GOT3 (cell line): ENCODE measurements at regions not wholly inside any gene's neighbourhood (a gene's known extent, or its start where the extent isn't known, plus 50 kb on each side); places are given as distances from the start of the nearest gene placed in this dataset.
"Not testable (repeated sequence)": the region's sequence is repeated elsewhere in the genome, so short reads cannot be mapped to it uniquely, and the experiment has no call there.

Experiments
- DNase-seq: peaks from one replicate; lab custom pipeline; 2025; ENCODE audit warnings: mixed read lengths; lab: John Stamatoyannopoulos, UW

DNA sequence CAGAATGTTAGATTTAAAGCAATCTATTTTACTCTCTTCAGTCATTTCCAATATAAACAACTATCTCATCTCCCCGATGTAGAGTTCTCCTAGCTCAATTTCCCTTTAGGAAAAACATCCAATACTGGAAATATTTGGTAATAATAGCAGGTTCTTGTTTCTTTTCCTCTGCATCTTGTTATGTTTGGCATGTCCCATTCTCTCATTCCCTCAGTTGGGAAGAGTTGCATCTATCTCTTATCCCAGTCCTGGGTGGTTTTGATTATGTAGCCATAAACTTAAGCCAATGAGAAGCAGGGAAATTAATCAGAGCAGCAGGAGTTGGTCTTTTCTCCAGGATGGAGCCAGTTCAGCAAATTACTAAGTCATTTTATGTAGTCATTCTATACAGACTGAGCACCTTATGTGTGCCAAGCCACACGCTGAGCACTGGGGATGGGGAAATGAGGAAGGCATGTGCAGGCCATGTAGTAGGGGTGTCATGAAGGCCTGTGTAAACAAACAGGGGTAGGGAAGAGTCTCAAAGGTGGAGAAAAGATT lies 418.2 kb upstream of the NFIA start:
- DNase-seq = no peak

GRCh38 chr1:60662486-60663044 lies 419.8 kb upstream of the NFIA start:
- DNase-seq = no peak

GRCh38 chr1:60657926-60658325 lies 424.4 kb upstream of the NFIA start:
- DNase-seq = no peak

GRCh38 chr1:60655679-60656355 lies 426.5 kb upstream of the NFIA start:
- DNase-seq = no peak

DNA sequence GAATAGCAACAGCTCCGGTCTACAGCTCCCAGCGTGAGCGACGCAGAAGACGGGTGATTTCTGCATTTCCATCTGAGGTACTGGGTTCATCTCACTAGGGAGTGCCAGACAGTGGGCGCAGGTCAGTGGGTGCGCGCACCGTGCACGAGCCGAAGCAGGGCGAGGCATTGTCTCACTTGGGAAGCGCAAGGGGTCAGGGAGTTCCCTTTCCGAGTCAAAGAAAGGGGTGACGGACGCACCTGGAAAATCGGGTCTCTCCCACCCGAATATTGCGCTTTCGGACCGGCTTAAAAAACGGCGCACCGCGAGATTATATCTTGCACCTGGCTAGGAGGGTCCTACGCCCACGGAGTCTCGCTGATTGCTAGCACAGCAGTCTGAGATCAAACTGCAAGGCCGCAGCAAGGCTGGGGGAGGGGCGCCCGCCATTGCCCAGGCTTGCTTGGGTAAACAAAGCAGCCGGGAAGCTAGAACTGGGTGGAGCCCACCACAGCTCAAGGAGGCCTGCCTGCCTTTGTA lies 442.3 kb upstream of the NFIA start:
- DNase-seq = not testable (repeated sequence)

DNA sequence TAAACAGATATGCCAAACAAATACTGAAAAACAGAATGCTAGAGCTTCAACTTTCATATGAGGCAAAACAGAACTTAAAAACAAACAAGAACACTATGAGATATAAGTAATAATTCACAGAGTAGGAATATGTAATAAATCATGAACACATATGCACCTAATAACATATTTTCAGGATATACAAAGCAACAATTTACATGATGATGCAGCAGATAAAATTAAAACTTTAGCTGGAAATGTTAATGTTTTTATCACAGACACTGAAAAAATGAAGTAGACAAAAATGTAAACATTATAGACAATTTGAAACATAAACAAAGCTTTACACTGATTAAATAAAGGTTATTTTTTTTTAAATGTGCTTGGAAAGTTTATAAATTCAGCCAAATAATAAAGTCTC lies 443.1 kb upstream of the NFIA start:
- no peak for DNase-seq

DNA sequence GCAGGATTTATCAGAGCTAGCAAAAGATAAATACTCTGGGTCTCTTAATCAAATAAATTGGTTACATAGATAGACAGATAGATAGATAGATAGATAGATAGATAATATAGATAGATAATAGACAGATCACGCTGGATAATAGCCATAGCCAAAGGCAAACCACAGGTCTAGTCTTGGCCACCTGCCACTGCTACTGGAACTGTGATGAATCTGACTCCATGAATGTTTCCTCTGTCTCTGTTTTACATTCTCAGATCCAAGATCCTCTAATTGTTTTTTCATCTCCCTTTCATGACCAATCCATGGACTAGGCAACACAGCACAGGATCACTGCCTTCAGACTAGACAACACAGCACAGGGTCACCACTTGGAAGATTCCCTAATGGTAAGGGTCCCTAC lies 444.7 kb upstream of the NFIA start:
- DNase-seq = no peak

DNA sequence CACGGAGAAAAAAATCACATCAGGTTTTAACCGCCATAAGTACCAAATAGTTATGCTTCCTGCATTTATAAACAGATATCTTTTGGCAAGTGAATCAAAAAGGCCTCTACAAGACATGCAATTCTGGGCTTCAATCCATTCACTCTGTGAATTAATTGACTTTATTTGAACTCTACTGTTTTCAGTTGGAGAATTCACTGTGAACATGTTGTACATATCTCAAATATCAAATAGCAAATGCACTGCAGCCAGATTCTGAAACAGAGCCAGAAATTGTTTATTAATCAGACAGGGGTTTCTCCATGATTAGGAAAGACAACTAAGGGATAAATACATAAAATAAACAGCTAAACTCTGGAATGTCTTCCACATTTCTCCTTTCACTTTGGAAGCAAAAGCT lies 445.4 kb upstream of the NFIA start:
- DNase-seq = no peak

- no peak for DNase-seq
Observed at GRCh38 chr1:60634106-60634505, 448.3 kb upstream of the NFIA start.

DNA sequence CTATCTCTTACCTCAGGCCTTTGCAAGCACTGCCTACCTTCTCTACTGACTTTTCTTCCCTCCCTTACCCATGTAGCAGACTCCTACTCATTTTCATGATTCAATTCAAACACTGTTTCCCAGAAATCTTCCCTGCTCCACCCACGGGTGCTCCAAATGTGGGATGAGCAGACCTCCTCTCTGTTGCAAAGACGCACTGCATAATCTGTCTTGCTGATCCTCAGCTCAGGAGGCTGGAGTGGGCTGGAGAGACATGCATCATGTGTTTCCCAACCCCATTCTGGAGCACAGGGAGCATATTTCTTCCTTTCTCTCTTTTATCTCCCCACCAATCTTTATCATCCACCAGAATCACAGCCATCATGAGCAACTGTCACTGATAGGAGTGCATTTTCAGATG lies 459.9 kb upstream of the NFIA start:
- no peak for DNase-seq

DNA sequence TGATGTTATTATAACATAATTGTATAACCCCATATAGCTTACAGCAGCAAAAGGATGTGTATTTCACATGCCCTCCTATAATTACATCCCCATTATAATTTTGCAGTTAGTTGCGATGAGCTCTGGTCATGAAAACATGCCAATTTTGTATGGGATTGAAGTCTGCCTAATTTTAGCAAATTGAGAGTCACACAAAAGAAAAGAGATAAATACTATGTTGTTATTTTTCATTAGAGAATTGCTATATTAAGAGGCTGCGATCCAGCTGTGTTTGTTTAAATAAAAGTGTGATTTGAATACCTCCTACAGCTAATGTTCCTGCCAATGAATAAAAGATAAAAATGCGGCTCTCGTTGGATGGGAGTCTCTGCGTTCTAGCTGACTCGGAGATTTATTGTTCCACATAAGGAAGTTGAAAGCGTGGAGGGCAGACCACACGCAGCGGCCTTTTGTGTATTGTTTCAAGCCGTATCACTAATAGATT lies 461.0 kb upstream of the NFIA start:
- DNase-seq = no peak

DNA sequence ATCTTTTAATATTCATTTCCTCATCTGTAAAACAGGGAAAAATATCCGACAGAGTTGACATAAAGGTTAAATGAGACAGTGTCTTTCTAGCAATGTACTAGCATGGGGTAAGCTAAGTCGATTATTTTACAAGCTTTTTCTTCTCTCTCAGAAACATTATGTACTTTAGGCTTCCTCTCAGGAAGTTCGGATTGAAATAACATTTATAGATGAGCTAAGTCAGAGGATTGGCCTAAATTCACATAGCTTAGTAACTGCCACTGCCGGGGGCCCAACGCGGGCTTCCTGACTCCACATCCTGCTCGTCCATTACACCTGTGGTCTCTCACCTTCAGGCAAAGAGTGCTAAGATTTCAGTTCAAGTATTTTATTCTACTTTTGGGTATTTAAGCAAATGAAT lies 462.3 kb upstream of the NFIA start:
- DNase-seq = no peak

- no peak for DNase-seq
Observed at GRCh38 chr1:60619581-60619980, 462.8 kb upstream of the NFIA start.

DNA sequence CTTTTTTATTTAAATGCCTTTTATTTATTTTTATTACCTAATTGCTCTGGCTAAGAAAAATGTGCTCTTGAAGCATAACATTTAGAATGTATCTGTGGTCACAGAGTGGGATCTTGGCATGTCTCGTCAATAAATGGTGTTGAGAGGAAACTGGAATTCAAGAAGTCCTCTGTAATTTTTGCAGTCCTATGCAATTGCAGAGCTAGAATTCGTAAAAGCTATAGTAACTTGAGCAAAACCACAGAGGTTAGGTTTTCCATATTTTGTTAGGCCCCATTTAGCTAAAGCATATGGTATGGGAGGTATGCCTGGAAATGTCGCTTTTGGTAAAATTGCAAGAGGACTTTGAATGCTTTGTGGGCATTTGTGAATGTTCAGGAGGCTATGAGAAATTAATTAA lies 466.7 kb upstream of the NFIA start:
- no peak for DNase-seq

- DNase-seq = no peak
Observed at GRCh38 chr1:60612790-60613189, 469.6 kb upstream of the NFIA start.

GRCh38 chr1:60606921-60607320 lies 475.4 kb upstream of the NFIA start:
- DNase-seq = not testable (repeated sequence)

- no peak for DNase-seq
Observed at GRCh38 chr1:60600532-60600931, 481.8 kb upstream of the NFIA start.

DNA sequence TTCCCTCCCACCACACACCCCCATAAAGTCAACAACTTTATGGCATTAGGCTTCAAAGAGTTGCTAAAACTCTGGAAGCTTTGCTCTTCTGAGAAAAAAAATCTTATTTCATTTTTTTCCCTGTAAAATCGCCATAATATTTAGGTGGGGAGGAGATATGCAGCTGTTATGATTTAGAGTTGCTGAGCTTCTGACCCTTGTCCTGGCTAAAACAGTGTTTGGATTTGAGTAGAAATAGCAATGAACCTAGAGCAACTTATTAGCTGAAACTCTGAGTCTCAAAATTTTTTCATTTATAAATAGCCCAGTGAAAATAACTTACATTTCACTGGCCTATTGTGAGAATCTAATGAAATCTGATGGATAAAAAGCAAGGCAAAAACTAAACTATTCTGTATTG lies 482.8 kb upstream of the NFIA start:
- no peak for DNase-seq

GRCh38 chr1:60598041-60598910 lies 484.1 kb upstream of the NFIA start:
- no peak for DNase-seq

- no peak for DNase-seq
Observed at GRCh38 chr1:60596791-60597750, 485.3 kb upstream of the NFIA start.

- DNase-seq = no peak
Observed at GRCh38 chr1:60591583-60591982, 490.8 kb upstream of the NFIA start.
